ENCODE measurements at regions not wholly inside any gene's neighbourhood (a gene's known extent, or its start where the extent isn't known, plus 50 kb on each side); places are given as distances from the start of the nearest gene placed in this dataset.

- no peaks in the 10 kb centered on the region for H3K4me1 ChIP-seq (ENCODE audit: control insufficient read depth, insufficient read depth, low read length)
- no peak overlapping the region for H3K4me3 ChIP-seq (ENCODE audit: insufficient read depth, low read depth, low read length)
- peaks cover 24% of the 10 kb centered on the region for H3K27me3 ChIP-seq (ENCODE audit: control insufficient read depth, insufficient read depth, low read length)
- H3K18ac ChIP-seq (ENCODE audit: low read depth, low read length) = no peak overlapping the region
- H3K9me3 ChIP-seq (ENCODE audit: control insufficient read depth, insufficient read depth, low read length) = peaks cover 3% of the 10 kb centered on the region; the same call in 1 of the 2 replicates
- ChIA-PET POLR2A (ENCODE audit: unreplicated experiment) (no interaction called here), CTCF (no interaction called here)
- no peak overlapping the region for H2AK9ac ChIP-seq (replicated peaks; ENCODE audit: low read depth, low read length, poor library complexity)
- TF ChIP-seq USF2 (IDR thresholded peaks at IDR 0.05; ENCODE audit: low read depth, low read length) = no peak
- no peak for TF ChIP-seq MAZ (IDR thresholded peaks at IDR 0.05; ENCODE audit: borderline replicate concordance, low read depth, low read length)
- TF ChIP-seq ELK1 (IDR thresholded peaks at IDR 0.05; ENCODE audit: borderline replicate concordance, low read depth, low read length) = no peak
- TF ChIP-seq MAFK (IDR thresholded peaks at IDR 0.05; ENCODE audit: low read depth, low read length) = no peak
- no peak for TF ChIP-seq CTCF (conservative IDR thresholded peaks at IDR 0.05; ENCODE audit: low read depth, low read length)
- TF ChIP-seq RCOR1 (IDR thresholded peaks at IDR 0.05; ENCODE audit: insufficient replicate concordance, low read length) = no peak
- TF ChIP-seq MXI1 (IDR thresholded peaks at IDR 0.05; ENCODE audit: borderline replicate concordance, low read depth, low read length) = no peak
- TF ChIP-seq CEBPB (IDR thresholded peaks at IDR 0.05; ENCODE audit: low read depth, low read length) = no peak
- TF ChIP-seq SMC3 (IDR thresholded peaks at IDR 0.05; ENCODE audit: low read depth, low read length) = no peak
- no peak for TF ChIP-seq FOS (IDR thresholded peaks at IDR 0.05; ENCODE audit: low read depth, low read length)
- H2AFZ ChIP-seq (replicated peaks; ENCODE audit: low read length, poor library complexity) = no peak overlapping the region
- no peak overlapping the region for H2BK20ac ChIP-seq (ENCODE audit: low read depth, low read length)
- no peak overlapping the region for H3K56ac ChIP-seq (ENCODE audit: extremely low read depth, insufficient read depth, low read length)
- BruUV-seq (replicated peaks) = no TSS peak
- H3K4me2 ChIP-seq (ENCODE audit: low read depth, low read length) = no peak overlapping the region
- no peak overlapping the region for H3K9ac ChIP-seq (ENCODE audit: low read depth, low read length)
- no peaks in the 10 kb centered on the region for H3K36me3 ChIP-seq (ENCODE audit: control insufficient read depth, insufficient read depth, low read length)
- H3K14ac ChIP-seq (replicated peaks; ENCODE audit: low read depth, low read length) = no peak overlapping the region
- no peak overlapping the region for H3K23ac ChIP-seq (ENCODE audit: low read depth, low read length)
- no peaks in the 10 kb centered on the region for H3K9me1 ChIP-seq (ENCODE audit: insufficient read depth, low read length)
- WGBS, 2 experiments (ENCODE audit: extremely low coverage in 2 of 2, insufficient read length in 1 of 2) = no CpG with 5 or more reads among the region's 3 CpGs
- in situ Hi-C loops (cut with MboI; ENCODE audit: low sequenced_read_pairs) = no loop called here
- no peaks in the 10 kb centered on the region for H4K20me1 ChIP-seq (ENCODE audit: insufficient read depth, low read length)
- H3K4ac ChIP-seq (ENCODE audit: low read depth, low read length) = no peak overlapping the region
- dilution Hi-C loops (cut with HindIII; ENCODE audit: low sequenced_read_pairs, unreplicated experiment) = no loop called here
- intact Hi-C loops (cut with micrococcal nuclease) = no loop called here
- H2BK120ac ChIP-seq (ENCODE audit: low read depth, low read length) = no peak overlapping the region
- H2AK5ac ChIP-seq (ENCODE audit: low read depth, low read length) = no peak overlapping the region
- no peak overlapping the region for H4K8ac ChIP-seq (ENCODE audit: low read depth in 2 of 2, low read length in 2 of 2)
- no peaks in the 10 kb centered on the region for H3K79me1 ChIP-seq (ENCODE audit: low read depth in 1 of 2, low read length in 2 of 2)
- no peak for ATAC-seq (ENCODE audit: low read depth)
- no peak overlapping the region for H2BK5ac ChIP-seq (ENCODE audit: low read depth, low read length, poor library complexity, severe bottlenecking)
- no peak overlapping the region for H3K27ac ChIP-seq (ENCODE audit: insufficient read depth, low read length)
- no peak overlapping the region for H2BK15ac ChIP-seq (ENCODE audit: low read depth, low read length)
- H4K91ac ChIP-seq (ENCODE audit: insufficient read depth, low read depth, low read length) = no peak overlapping the region
- H4K5ac ChIP-seq (ENCODE audit: low read depth, low read length) = no peak overlapping the region
- no peak for DNase-seq
Observed at GRCh38 chr3:194984066-194984465, 286.9 kb downstream of the XXYLT1 start.

Measured in IMR-90 (cell line).